Bronchial epithelial cell (primary cell): ENCODE measurements at regions not wholly inside any gene's neighbourhood (a gene's known extent, or its start where the extent isn't known, plus 50 kb on each side); places are given as distances from the start of the nearest gene placed in this dataset.
A peak's percentile ranks its signal among the peaks of the same experiment; 100 is the strongest.

Source experiments
- DNase-seq: peaks from one replicate; pipeline ENCODE4 v3.0.0-alpha.2; 2010; ENCODE audit warnings: low read depth
- FAIRE-seq: peaks from 2 replicates; lab custom pipeline; 2011; peaks lifted over from hg19 to GRCh38; lab: Jason Lieb, UNC
- H3K27me3 ChIP-seq: 2 replicates; pipeline ENCODE4 v1.5.1; 2011; ENCODE audit warnings: low read length; ENCODE audit not compliant: control insufficient read depth, insufficient read depth
- H3K36me3 ChIP-seq: 2 replicates; pipeline ENCODE4 v1.5.1; 2011; ENCODE audit warnings: low read length; ENCODE audit not compliant: control insufficient read depth, insufficient read depth
- H3K4me3 ChIP-seq: 2 replicates; pipeline ENCODE4 v1.5.1; 2011; ENCODE audit warnings: mild to moderate bottlenecking, low read depth, low read length, control low read depth
- CTCF ChIP-seq: IDR thresholded peaks from 2 replicates; pipeline ENCODE4 v1.5.1; 2011; ENCODE audit warnings: mild to moderate bottlenecking, moderate library complexity, low read length, control low read depth, inconsistent platforms; ENCODE audit not compliant: insufficient read depth, severe bottlenecking

GRCh38 chr12:66043035-66043434 lies 87.5 kb downstream of the LLPH start:
- FAIRE-seq = no peak
- Histone ChIP-seq H3K27me3 (no peaks in the 10 kb centered on the region), H3K4me3 (no peak overlapping the region), H3K36me3 (no peaks in the 10 kb centered on the region)
- no peak for DNase-seq
- no peak for TF ChIP-seq CTCF

GRCh38 chr12:66041651-66042363 lies 88.7 kb downstream of the LLPH start:
- no peak for FAIRE-seq

GRCh38 chr12:66036317-66036716 lies 94.2 kb downstream of the LLPH start:
- Histone ChIP-seq H3K36me3 (no peaks in the 10 kb centered on the region), H3K27me3 (no peaks in the 10 kb centered on the region), H3K4me3 (no peak overlapping the region)
- peak; percentile 99 for DNase-seq
- peak; percentile 25 for TF ChIP-seq CTCF
- peak; percentile 96 for FAIRE-seq

More at GRCh38 chr12:66041651-66042363, 88.7 kb downstream of the LLPH start:
- no peak overlapping the region for H3K4me3 ChIP-seq
- no peak for TF ChIP-seq CTCF
- no peak for DNase-seq
- H3K36me3 ChIP-seq = no peaks in the 10 kb centered on the region
- no peaks in the 10 kb centered on the region for H3K27me3 ChIP-seq

- peak; percentile 50 for TF ChIP-seq CTCF
- Histone ChIP-seq H3K27me3 (no peaks in the 10 kb centered on the region), H3K36me3 (no peaks in the 10 kb centered on the region), H3K4me3 (no peak overlapping the region)
- no peak for FAIRE-seq
- DNase-seq = peak; percentile 64
Observed at GRCh38 chr12:66035288-66035966, 95.1 kb downstream of the LLPH start.

- TF ChIP-seq CTCF = no peak
- DNase-seq (no peak), FAIRE-seq (no peak)
- Histone ChIP-seq H3K4me3 (no peak overlapping the region), H3K27me3 (no peaks in the 10 kb centered on the region), H3K36me3 (no peaks in the 10 kb centered on the region)
Observed at GRCh38 chr12:66033151-66033550, 97.4 kb downstream of the LLPH start.

GRCh38 chr12:66032739-66033138 lies 97.8 kb downstream of the LLPH start:
- FAIRE-seq = no peak
- TF ChIP-seq CTCF = no peak
- H3K36me3 ChIP-seq = no peaks in the 10 kb centered on the region
- H3K4me3 ChIP-seq = no peak overlapping the region
- H3K27me3 ChIP-seq = no peaks in the 10 kb centered on the region
- no peak for DNase-seq
